CD14-positive monocyte (primary cell): ENCODE measurements at regions not wholly inside any gene's neighbourhood (a gene's known extent, or its start where the extent isn't known, plus 50 kb on each side); places are given as distances from the start of the nearest gene placed in this dataset.

Experiments used
- DNase-seq, 3 donors: peaks; one replicate each; pipeline ENCODE4 v3.0.0-alpha.2; 2011 to 2022
- H2AFZ ChIP-seq: 2 replicates; pipeline ENCODE4 v1.6.0; 2012; ENCODE audit warnings: mild to moderate bottlenecking, low read depth, low read length, inconsistent platforms; ENCODE audit not compliant: insufficient read depth, poor library complexity, severe bottlenecking
- H3K27ac ChIP-seq, 2 donors: 1 replicate in 1 of 2; 2 replicates in 1 of 2; pipeline ENCODE4 v1.5.1; 2012 to 2013; ENCODE audit warnings: low read length in 2 of 2, control low read depth in 1 of 2, inconsistent platforms in 1 of 2, low read depth in 1 of 2, mild to moderate bottlenecking in 1 of 2
- H3K27me3 ChIP-seq, 2 donors: one replicate each; pipeline versions ENCODE4 v1.6.0 to v1.6.1; 2011 to 2013; ENCODE audit warnings: low read length in 2 of 2; ENCODE audit not compliant: control insufficient read depth in 2 of 2, insufficient read depth in 2 of 2
- H3K36me3 ChIP-seq, 2 donors: replicated peaks in 1 of 2; 1 replicate in 1 of 2; 2 replicates in 1 of 2; pipeline versions ENCODE4 v1.5.1 to v1.6.1; 2012 to 2013; ENCODE audit warnings: low read length in 2 of 2, control low read depth in 1 of 2, inconsistent platforms in 1 of 2, mild to moderate bottlenecking in 1 of 2; ENCODE audit not compliant: insufficient read depth in 2 of 2, control insufficient read depth in 1 of 2
- H3K4me1 ChIP-seq, 2 donors: 1 replicate in 1 of 2; 2 replicates in 1 of 2; pipeline versions ENCODE4 v1.5.1 to v1.6.1; 2012 to 2013; ENCODE audit warnings: low read length in 2 of 2, control low read depth in 1 of 2, inconsistent platforms in 1 of 2, mild to moderate bottlenecking in 1 of 2, moderate library complexity in 1 of 2; ENCODE audit not compliant: insufficient read depth in 2 of 2, control insufficient read depth in 1 of 2
- H3K4me2 ChIP-seq: replicated peaks from 2 replicates; pipeline ENCODE3; 2012; ENCODE audit warnings: low read length, moderate library complexity, mild to moderate bottlenecking; ENCODE audit not compliant: poor library complexity, severe bottlenecking; ENCODE audit errors: extremely low read depth
- H3K4me3 ChIP-seq, 3 experiments: fragments of 200-600 bp in 1 of 3; sonication (generic) in 1 of 3; replicated peaks in 1 of 3; 1 replicate in 2 of 3; 2 replicates in 1 of 3; pipeline ENCODE4 v1.5.1; 2011 to 2013; ENCODE audit warnings: low read length in 3 of 3, mild to moderate bottlenecking in 3 of 3, control low read depth in 2 of 3, low read depth in 2 of 3, inconsistent platforms in 1 of 3, moderate library complexity in 1 of 3
- H3K79me2 ChIP-seq: 2 replicates; pipeline ENCODE4 v1.6.0; 2012; ENCODE audit warnings: mild to moderate bottlenecking, control low read depth, inconsistent platforms, low read length, moderate library complexity; ENCODE audit not compliant: insufficient read depth
- H3K9ac ChIP-seq: 2 replicates; pipeline ENCODE4 v1.6.0; 2017; ENCODE audit warnings: low read length, mild to moderate bottlenecking; ENCODE audit not compliant: insufficient read depth, poor library complexity, severe bottlenecking
- H3K9me3 ChIP-seq, 2 donors: replicated peaks in 1 of 2; 1 replicate in 1 of 2; 2 replicates in 1 of 2; pipeline versions ENCODE4 v1.5.1 to v1.6.1; 2012 to 2013; ENCODE audit warnings: low read length in 2 of 2, control low read depth in 1 of 2; ENCODE audit not compliant: control insufficient read depth in 1 of 2, insufficient read depth in 1 of 2
- H4K20me1 ChIP-seq: 2 replicates; pipeline ENCODE4 v1.6.0; 2012; ENCODE audit warnings: mild to moderate bottlenecking, low read length, control low read depth, moderate library complexity; ENCODE audit not compliant: insufficient read depth
- H3K27ac Mint-ChIP-seq, 7 donors: one replicate each; pipeline ENCODE4 v1.8.0; 2020; ENCODE audit warnings: mild to moderate bottlenecking in 7 of 7, mixed read lengths in 7 of 7, moderate library complexity in 6 of 7, inconsistent platforms in 2 of 7
- H3K27me3 Mint-ChIP-seq, 3 donors: one replicate each; pipeline ENCODE4 v1.8.0; 2021 to 2022; ENCODE audit warnings: low read depth in 3 of 3, mild to moderate bottlenecking in 3 of 3, mixed read lengths in 3 of 3, moderate library complexity in 3 of 3, inconsistent platforms in 1 of 3
- H3K36me3 Mint-ChIP-seq, 2 donors: one replicate each; pipeline ENCODE4 v1.8.0; 2020; ENCODE audit warnings: mixed read lengths in 2 of 2, inconsistent platforms in 1 of 2, mild to moderate bottlenecking in 1 of 2
- H3K4me1 Mint-ChIP-seq: one replicate; pipeline ENCODE4 v1.8.0; 2020; ENCODE audit warnings: mild to moderate bottlenecking, mixed read lengths
- H3K4me3 Mint-ChIP-seq, 2 donors: one replicate each; pipeline ENCODE4 v1.8.0; 2020; ENCODE audit warnings: mild to moderate bottlenecking in 2 of 2, mixed read lengths in 2 of 2, moderate library complexity in 1 of 2
- H3K9me3 Mint-ChIP-seq, 7 donors: one replicate each; pipeline ENCODE4 v1.8.0; 2020 to 2022; ENCODE audit warnings: mixed read lengths in 7 of 7, mild to moderate bottlenecking in 6 of 7, moderate library complexity in 6 of 7, inconsistent platforms in 2 of 7
- CTCF ChIP-seq: fragments of 200-600 bp; IDR thresholded peaks from one replicate; pipeline ENCODE4 v1.8.0; 2022; ENCODE audit warnings: antibody characterized with exemption, mild to moderate bottlenecking
- WGBS: methylation state at CpG from one replicate; pipeline ENCODE4 v1.1.5; 2013; ENCODE audit warnings: missing lambda C conversion rate; ENCODE audit not compliant: insufficient coverage; 5-methylcytosine and 5-hydroxymethylcytosine counted together
- intact Hi-C, 2 donors: fragments of 100-400 bp; cut with micrococcal nuclease; formaldehyde crosslinking; loops; one replicate each; pipeline versions ENCODE4 v1.15.0 to v1.15.1; 2023

GRCh38 chr4:10765386-10765785 is 80.8 kb upstream of the CLNK start:
- no peaks in the 10 kb centered on the region for H3K9me3 ChIP-seq
- no peak overlapping the region for H3K27ac Mint-ChIP-seq
- no peak overlapping the region for H3K4me2 ChIP-seq
- intact Hi-C loops: no loop called here
- H3K4me1 Mint-ChIP-seq: peaks cover 3% of the 10 kb centered on the region
- H3K27me3 ChIP-seq: no peaks in the 10 kb centered on the region
- H3K4me3 Mint-ChIP-seq: no peak overlapping the region
- DNase-seq: no peak
- no peaks in the 10 kb centered on the region for H3K27me3 Mint-ChIP-seq
- no peaks in the 10 kb centered on the region for H4K20me1 ChIP-seq
- H3K36me3 ChIP-seq: no peaks in the 10 kb centered on the region
- H3K36me3 Mint-ChIP-seq: no peaks in the 10 kb centered on the region
- no peaks in the 10 kb centered on the region for H3K79me2 ChIP-seq
- no peak overlapping the region for H2AFZ ChIP-seq
- no peak overlapping the region for H3K4me3 ChIP-seq
- no peak overlapping the region for H3K27ac ChIP-seq
- no peaks in the 10 kb centered on the region for H3K4me1 ChIP-seq
- TF ChIP-seq CTCF: no peak
- WGBS: no CpG with 5 or more reads among the region's 3 CpGs
- H3K9ac ChIP-seq: no peak overlapping the region
- peaks cover 0 to 8% (median 2%) of the 10 kb centered on the region in 7 donors for H3K9me3 Mint-ChIP-seq

GRCh38 chr4:10762561-10762960 is 78.0 kb upstream of the CLNK start:
- H3K9me3 ChIP-seq: no peaks in the 10 kb centered on the region
- Mint-ChIP-seq H3K36me3 (no peaks in the 10 kb centered on the region), H3K9me3 (peaks cover 0 to 5% (median 2%) of the 10 kb centered on the region in 7 donors), H3K27me3 (no peaks in the 10 kb centered on the region), H3K4me3 (no peak overlapping the region), H3K4me1 (peaks cover 2% of the 10 kb centered on the region), H3K27ac (no peak overlapping the region)
- H3K36me3 ChIP-seq: no peaks in the 10 kb centered on the region
- DNase-seq: no peak
- no peak for TF ChIP-seq CTCF
- H3K27ac ChIP-seq: no peak overlapping the region
- H3K4me2 ChIP-seq: no peak overlapping the region
- 100% methylated on average over 1 of the region's 4 CpGs for WGBS
- no peaks in the 10 kb centered on the region for H3K79me2 ChIP-seq
- H3K27me3 ChIP-seq: no peaks in the 10 kb centered on the region
- no peaks in the 10 kb centered on the region for H3K4me1 ChIP-seq
- no peaks in the 10 kb centered on the region for H4K20me1 ChIP-seq
- H3K9ac ChIP-seq: no peak overlapping the region
- intact Hi-C loops: no loop called here
- H3K4me3 ChIP-seq: no peak overlapping the region
- no peak overlapping the region for H2AFZ ChIP-seq
